GM19351 (cell line): ENCODE measurements at regions not wholly inside any gene's neighbourhood (a gene's known extent, or its start where the extent isn't known, plus 50 kb on each side); places are given as distances from the start of the nearest gene placed in this dataset.
A peak's percentile ranks its signal among the peaks of the same experiment; 100 is the strongest.

Experiments used
- ATAC-seq: cut with Tn5 transposase; IDR thresholded peaks from one replicate; pipeline ENCODE4 v1.9.1; 2021; ENCODE audit warnings: mild to moderate bottlenecking, moderate library complexity; ENCODE audit not compliant: unreplicated experiment

DNA sequence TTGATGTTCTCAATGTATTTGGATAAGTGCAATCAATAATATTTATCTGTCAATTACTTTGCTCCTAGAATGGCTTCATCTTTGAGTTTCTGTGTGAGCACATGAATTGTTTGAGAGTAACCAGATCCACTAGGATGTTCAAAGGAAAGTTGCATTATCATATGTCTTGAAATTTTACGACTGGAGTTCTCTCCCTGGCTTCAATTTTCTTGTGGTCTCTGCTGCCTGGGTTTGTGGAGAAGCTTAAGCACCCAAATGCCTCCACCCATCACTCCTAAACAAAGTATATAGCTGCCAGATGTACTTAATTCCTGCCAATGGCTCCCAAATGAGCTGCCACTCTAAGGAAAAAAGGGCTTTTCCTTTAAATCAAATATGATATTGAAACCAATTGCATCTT, 1149.4 kb upstream of the ZEB2 start:
- no peak for ATAC-seq

DNA sequence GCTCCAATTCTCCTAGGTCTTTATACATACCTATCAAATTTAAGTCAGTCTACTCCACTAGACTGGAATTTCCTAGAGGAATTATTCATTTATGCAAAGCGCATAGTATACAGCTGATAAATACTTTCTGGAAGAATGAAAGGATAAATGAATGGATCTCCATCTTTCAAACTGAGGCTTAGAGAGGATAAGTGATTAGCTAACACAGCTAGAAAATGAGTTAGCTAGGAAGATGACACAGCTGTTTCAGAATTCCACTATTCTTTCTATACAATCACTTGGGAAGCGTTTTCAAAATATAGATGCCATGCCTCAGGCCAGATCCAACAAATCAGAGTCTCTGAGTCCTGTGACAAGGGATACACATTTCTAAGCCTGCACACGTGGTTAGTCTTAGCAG, 1146.6 kb upstream of the ZEB2 start:
- ATAC-seq = no peak

DNA sequence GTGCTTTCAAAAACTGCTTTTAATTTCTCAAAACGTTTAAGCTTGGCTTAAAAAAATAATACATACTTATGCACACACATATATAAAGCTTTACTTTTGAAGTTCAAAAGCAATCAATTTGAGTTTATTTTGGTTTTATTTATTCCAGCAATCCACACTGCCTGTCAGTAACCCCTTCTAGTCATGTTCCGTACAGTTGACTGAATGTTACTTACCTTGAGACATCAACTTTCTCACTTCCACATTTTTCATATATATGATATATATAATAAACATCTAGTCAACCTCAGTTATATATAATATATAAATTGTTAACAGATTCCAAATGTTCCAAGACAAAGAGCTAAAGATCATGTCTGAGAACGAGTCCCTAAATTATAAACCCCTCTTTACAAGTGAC, 1137.3 kb upstream of the ZEB2 start:
- ATAC-seq = no peak

DNA sequence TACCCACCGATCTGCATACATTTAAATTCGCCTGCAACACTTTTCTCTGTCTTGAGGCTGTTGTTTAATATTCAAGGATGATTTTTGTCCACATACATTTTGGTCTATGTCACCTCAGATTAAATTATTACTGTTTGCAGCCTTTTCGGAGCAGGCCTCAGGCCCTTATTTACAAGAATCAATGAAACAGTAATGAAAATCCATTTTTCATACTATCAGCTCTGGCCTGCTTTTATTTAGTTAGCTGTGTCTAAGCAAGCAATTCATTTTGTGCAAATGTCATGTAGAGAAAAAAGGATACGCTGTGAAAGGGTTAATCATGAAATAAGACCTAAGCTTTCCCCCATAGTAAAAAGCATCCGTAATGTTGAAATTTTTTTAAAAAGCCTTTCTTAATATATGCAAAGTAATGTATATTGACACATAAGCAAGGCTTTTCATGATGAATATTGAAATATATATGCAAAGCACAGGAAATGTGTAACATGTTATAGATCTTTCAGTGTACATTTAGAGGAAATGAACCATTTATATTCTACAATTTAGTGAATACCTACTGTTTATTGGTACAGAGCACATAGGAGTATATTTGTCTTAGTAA, 1135.3 kb upstream of the ZEB2 start:
- no peak for ATAC-seq

DNA sequence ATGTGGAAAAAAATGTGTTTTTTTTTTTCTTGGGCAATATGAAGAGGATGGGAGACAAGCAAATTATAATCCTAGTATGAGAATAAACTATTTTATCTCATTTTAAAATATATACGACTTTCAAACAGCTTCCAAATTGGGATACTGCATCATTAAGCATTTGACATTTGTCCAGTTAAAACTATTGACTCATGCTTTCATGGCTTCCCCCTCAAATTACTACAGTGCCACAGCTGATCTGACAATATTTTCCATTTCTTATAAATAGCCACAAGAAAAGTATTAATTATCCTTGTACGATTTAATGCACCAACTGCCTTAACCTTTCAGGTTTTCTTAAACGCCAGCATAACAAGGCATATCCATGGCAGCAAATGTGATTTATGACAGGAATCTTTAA, 1134.8 kb upstream of the ZEB2 start:
- ATAC-seq = no peak

DNA sequence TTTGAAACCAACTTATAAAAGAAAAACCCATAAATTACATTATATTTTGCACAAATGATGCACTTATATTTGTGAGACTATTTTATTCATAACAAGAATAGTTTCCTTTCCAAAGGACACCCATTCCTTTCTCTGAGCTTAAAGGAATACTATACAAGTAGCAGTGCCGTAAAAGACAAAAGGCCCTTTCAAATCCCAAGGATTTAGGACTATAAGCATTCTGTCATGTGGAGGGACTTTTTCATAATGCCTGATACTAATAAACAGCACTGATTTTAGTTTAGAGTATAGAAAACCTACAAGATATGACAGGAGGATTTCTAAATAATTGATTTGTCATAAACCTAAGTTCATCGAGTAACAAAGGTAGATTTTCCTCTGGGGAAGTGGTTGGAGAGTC, 1134.2 kb upstream of the ZEB2 start:
- ATAC-seq = no peak

DNA sequence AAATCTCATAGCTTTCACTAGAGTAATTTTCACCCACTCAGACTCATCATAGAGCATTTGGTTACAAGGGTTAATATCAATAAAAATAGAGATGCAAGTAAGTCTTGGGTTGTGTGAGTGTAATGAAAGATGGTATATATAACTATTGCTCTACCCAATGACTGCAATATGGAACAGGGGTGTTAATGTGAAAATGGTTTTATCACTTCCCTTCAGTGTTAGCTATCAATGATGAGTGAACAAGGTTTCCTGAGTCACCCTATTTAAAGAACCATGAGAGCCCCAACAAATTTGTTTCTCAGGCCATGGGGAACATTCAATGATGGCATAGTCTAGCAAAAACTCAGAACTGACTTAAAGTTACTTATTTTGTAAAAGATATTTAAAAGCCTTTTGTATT, 1133.6 kb upstream of the ZEB2 start:
- ATAC-seq = no peak

DNA sequence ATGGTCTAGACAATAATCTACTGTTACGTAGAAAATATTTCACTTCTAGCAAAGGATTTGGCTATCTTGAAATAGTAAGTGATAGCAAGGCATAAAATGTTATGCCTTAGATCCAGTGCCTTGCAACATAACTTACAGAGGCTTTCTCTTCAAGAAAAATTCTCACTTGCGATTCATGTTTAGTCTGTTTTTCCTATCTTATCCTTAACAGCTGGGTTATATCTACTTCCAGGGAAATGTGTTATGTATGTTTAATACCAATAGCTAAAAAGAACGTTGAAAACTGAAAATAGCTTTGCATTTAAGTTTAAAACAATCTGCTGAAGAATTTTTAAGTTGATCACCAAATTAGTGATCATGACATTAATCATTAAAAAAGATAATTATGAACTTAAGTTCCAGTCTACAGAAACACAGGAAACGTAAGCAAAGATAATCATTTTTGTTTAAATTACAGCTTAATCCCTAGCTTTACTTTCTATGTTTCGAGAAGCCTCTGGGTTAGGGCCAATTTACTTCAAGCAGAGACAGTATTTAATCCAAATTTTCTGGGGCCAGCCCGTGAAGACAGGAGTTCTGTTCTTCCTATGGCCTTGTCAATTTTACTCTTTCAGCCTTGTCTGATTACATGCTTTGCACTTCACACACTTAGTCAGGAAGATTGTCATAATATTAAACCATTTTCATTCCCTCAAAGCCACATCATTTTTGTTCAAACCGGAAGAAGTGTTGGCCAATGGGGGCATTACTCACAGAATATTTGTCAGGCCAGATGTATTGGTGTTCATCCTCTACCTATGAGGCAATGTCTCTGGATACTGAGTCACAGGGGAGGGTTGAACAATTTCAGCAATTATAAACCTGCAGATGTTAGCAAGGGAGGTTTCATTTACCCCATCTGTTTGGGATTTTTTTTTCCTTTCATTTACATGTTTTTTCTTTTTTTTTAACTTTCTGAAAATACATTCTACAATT, 1132.9 kb upstream of the ZEB2 start:
- ATAC-seq = no peak

DNA sequence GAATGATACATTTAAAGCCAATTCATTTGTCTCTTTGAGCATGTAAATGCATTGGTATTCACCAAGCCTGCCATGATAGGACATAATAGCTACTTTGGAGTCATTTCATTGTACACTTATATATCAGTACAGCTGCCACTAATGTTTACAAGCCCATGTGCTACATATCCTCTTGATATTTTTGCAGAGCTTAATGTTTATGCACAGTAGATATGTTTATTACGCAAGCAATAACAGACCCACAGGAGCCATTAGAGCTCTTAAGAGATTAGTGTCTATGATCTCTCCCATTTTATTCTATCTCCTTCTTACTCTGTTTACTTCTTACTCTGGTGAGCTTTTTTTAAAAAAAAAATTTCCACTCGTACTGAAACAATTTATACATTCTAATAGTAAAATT, 1132.1 kb upstream of the ZEB2 start:
- no peak for ATAC-seq

DNA sequence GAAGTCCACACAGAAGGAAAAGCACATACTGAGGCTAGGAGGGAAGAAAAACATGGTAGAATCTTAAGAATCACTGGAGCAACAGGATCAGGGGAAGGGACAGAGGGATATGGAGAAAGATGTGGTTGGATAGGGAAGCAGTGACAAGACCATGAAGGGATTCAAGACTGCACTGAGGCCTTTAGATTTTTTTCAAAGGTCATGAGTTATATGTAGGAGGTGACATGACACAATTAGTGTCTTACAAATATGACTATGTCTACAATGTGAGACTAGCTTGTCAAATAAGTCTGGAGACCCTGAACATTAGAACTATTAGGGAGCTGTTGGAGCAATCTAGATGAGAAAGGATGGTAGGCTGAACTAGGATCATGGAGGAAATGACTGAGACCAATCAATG, 1130.3 kb upstream of the ZEB2 start:
- ATAC-seq = no peak

DNA sequence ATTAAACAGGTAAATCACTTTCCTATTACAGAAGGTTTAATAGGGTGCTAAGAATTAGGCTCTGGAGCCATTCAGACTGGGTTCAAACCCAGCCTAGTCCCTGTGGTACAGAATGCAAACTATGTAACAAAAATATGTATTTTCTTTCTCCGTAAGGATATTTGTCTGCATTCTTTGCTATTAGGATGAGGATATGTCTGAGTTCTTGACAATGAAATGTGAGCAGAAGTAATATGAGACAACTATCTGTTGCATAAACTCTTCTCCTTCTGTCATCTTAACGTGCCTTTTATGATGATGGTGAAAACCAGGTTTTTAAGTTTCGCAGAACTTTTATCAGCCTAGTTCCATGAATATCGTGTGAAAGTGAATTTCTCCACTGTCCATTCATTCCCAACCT, 1129.1 kb upstream of the ZEB2 start:
- ATAC-seq = no peak

DNA sequence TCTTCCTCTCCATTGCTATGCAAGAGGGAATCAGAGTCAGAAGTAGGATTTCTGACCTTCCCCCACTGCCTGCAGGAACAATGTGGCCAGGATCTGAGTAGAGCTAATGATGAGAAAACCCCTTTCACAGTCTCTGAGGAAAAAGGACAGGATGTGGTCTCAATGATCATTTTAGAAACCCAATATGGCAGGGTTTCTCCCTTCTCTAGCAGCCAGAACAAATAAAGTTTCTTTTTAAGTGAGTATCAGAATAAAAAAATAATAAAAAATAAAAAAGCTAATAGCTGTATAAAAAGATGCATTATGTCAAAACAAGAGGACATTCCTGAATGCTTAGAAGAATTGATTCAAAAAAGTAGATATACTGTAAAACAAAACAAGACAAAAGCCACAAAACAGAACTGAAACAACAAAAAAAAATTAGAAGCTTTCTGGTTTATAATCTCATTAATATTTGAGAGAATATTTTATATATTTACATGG, 1124.9 kb upstream of the ZEB2 start:
- peak; percentile 99 for ATAC-seq

DNA sequence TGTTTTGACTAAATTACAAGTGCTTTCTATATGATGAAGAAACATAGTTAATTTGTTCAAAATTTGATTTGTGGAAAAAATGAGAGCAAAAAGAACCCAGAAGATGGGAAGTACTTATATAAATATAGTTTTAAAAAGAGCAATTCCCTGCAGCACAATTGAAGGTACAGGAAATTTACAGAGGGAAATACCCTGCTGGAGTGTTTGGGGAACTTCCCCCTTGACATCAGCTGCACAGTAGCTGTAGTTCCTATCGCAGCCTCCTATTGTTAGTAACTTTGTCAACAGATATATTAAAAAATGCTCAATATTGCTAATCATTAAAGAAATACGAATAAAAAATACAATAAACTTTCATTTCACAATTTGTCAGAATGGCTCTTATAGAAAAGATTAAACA, 1118.8 kb upstream of the ZEB2 start:
- ATAC-seq = peak; percentile 79

DNA sequence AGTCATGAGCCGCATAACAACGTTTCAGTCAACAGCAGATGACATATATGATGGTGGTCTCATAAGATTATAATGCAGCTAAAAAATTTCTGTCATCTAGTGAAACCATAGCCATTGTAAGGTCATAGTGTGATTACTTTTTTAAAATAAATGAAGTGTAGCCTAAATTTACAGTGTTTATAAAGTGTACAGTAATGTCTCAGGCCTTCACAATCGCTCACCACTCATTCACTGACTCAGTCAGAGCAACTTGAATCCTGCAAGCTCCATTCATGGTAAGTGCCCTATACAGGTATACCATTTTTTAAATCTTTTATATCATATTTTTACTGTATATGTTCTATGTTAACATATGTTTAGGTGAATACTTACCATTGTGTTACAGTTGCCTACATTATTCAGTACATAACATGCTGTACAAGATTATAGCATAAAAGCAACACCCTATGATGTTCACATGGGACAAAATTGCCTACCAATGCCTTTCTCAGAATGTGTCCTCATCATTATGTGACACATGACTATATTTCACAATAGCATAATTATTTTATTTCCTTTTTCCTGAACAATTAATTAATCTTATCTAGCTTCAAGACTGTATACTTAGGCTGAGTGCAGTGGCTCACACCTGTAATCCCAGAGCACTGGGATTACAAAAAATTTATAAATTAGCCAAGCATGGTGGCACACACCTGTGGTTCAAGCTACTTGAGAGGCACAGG, 1115.9 kb upstream of the ZEB2 start:
- ATAC-seq = no peak

DNA sequence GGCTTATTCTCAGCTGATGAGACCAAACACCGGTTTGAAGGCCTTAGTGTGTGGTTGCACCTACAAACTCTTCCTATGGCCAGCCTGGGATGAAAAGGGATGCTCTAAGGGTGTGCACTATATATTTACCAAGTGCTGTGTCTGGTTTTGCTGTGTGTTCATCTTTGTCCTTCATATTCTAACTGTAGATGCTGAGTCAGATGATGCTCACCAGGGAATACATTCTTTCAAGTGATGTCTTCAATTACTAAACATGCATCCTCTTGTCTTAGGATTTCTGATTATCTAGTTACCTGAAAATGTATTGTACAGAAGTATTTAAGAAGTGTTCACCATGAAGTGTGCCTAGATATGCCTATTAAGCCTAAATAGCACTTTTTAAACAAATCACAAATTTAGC, 1111.6 kb upstream of the ZEB2 start:
- no peak for ATAC-seq

DNA sequence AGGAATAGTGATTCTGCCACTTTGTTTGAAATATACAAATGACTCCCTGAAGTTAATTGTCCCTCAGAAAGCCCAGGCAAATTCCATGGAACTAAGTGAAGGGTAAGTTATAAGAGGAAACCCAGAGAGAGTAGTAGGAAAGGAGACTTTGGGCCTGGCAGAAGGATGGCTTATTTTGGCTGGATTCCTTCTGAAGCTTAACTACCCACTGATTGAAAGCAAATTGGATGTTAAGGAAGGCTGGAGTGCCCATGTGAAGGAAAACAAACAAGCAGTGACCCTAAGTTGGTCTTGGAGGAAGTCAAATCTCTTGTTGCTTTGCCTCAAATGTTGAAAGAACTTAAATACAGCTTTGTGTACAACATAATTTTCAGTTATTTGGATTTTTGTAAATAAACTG, 1106.4 kb upstream of the ZEB2 start:
- ATAC-seq = no peak

DNA sequence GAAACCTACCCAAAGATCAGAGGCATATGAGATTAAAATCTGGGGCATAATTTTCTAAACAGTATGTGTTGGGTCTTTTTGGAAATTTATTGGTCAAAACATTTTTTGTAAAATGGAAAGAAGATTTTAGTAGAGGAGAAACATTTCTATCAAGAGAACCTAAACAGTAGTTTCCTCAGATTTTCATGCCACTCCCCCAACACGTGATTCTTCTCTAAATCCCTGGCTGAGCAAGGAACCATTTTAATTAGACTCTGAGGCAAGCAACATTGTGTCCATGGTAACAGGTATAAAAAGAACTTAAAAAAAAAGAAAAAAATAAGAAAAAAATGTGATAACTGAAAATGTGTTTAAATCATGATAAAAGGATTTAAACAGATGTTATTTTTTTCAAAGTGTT, 1105.2 kb upstream of the ZEB2 start:
- no peak for ATAC-seq

DNA sequence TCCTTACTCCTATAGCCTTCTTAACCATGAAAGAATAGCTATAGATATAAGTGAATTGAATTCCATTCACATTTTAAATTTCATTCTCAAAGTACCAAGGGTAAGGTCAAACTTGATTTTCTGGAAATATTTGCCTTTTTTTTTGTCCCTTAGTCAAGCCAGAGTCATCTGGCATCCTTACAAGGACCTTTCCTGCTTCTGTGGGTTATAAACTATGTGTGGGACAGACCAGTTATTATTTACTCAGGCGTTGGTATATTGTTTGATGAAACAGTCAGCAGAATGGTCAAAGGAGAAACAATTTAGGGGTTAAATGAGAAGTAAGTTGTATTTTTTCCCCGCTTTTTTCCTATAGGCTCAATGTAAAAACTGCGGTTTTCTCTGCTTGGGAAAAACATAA, 1103.2 kb upstream of the ZEB2 start:
- no peak for ATAC-seq

DNA sequence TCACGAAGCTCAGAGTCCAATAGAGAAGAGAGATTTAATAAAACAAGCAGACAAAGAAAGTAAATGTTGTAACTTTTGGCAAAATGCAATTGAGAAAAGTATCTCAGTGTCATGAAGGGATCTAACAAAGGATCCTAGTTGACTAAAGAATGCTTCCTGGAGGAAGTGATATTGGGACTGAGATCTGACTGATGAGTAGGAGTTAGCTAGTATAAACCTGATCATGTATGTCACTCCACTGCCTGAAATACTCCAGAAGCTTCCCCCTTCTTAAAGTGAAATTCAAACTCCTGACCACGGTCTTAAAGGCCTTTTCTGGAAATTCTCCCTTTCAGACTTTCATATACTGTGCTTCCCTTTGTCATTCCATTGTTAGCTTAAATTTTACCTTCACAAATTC, 1102.4 kb upstream of the ZEB2 start:
- no peak for ATAC-seq

DNA sequence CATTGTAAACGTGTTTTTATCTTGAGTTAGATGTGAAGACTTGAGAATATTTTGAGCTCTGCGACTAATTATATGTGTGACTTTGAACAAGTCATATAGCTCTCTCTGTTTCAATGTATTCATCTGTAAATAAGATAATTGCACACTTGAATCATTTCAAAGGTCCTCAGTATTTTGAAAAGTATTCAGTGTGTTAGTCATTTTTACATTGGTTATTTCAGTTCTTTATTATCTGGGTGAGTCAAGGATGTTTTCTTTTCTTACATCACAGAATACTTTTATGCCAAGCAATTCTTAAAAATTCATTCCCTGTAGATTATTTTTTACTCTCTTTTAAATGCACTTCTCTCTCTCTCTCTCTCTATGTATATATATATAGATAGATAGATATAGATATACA, 1098.0 kb upstream of the ZEB2 start:
- no peak for ATAC-seq

DNA sequence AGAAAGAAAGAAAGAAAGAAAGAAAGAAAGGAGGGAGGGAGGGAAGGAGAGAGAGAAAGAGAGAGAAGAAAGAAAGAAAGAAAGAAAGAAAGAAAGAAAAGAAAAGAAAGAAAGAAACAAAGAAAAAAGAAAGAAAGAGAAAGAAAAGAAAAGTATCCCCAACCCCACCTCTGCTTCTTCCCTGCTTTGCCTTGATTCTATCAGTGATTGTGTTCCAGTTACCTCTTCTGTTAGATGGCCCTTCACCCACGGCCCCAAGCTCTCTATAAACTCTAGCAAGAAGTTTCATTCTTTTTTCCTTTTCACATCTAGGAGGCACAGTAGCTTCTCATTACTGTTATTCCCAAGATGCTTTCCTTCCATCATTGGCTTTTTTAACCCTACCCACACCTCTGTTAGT, 1097.5 kb upstream of the ZEB2 start:
- no peak for ATAC-seq

DNA sequence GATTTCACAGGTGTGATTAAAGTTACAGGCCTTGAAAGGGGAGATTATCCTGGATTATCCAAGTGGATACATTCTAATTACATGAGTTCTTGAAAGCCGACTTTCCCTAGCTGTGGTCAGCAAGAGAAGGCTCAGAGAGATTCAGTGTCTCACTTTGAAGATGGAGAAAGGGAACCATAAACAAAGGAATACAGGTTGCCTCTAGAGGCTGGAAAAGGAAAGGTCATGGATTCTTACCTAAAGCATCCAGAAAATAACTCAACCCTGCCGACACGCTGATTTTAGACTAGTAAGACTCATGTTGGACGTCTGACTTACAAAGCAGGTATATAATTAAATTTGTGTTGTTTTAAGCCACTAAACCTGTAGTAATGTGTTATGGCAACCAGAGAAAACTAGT, 1095.7 kb upstream of the ZEB2 start:
- ATAC-seq = no peak
